OCI-LY7 (cell line): ENCODE measurements at regions not wholly inside any gene's neighbourhood (a gene's known extent, or its start where the extent isn't known, plus 50 kb on each side); places are given as distances from the start of the nearest gene placed in this dataset.

Experiments used
- CTCF ChIP-seq: fragments of 200-600 bp; sonication (generic); conservative IDR thresholded peaks from 2 replicates; pipeline ENCODE4 v1.5.1; 2014; ENCODE audit warnings: mild to moderate bottlenecking, antibody characterized with exemption, low read length, moderate library complexity, mixed read lengths
- EZH2phosphoT487 ChIP-seq: fragments of 200-600 bp; sonication (generic); IDR thresholded peaks from 2 replicates; pipeline ENCODE4 v1.6.1; 2018; ENCODE audit warnings: low read depth, borderline replicate concordance, mild to moderate bottlenecking, mixed run types, antibody characterized with exemption, low read length, moderate library complexity, mixed read lengths

- TF ChIP-seq CTCF (no peak), EZH2phosphoT487 (no peak)
Measured at GRCh38 chr22:48805516-48805915, 1022.2 kb downstream of the BRD1 start.
